Esophagus (tissue), 2 donors: ENCODE measurements at regions not wholly inside any gene's neighbourhood (a gene's known extent, or its start where the extent isn't known, plus 50 kb on each side); places are given as distances from the start of the nearest gene placed in this dataset.
"Not testable (repeated sequence)": the region's sequence is repeated elsewhere in the genome, so short reads cannot be mapped to it uniquely, and the experiment has no call there.

ENCODE experiments used
- H3K27ac ChIP-seq, 2 donors: one replicate each; pipeline ENCODE4 v1.5.1; 2013; ENCODE audit warnings: low read depth in 2 of 2, mild to moderate bottlenecking in 2 of 2, inconsistent platforms in 1 of 2, low read length in 1 of 2, moderate library complexity in 1 of 2
- H3K27me3 ChIP-seq, 2 donors: one replicate each; pipeline ENCODE4 v1.6.1; 2013; ENCODE audit warnings: low read length in 2 of 2, control low read depth in 1 of 2, mild to moderate bottlenecking in 1 of 2; ENCODE audit not compliant: insufficient read depth in 2 of 2, control insufficient read depth in 1 of 2
- H3K36me3 ChIP-seq, 2 donors: one replicate each; pipeline ENCODE4 v1.6.1; 2013; ENCODE audit warnings: low read length in 1 of 2; ENCODE audit not compliant: control insufficient read depth in 2 of 2, insufficient read depth in 2 of 2
- H3K4me1 ChIP-seq, 2 donors: one replicate each; pipeline ENCODE4 v1.6.1; 2013; ENCODE audit warnings: low read length in 1 of 2; ENCODE audit not compliant: control insufficient read depth in 2 of 2, insufficient read depth in 2 of 2
- H3K4me3 ChIP-seq, 2 donors: one replicate each; pipeline ENCODE4 v1.5.1; 2013; ENCODE audit warnings: low read length in 2 of 2, mild to moderate bottlenecking in 2 of 2, low read depth in 1 of 2, moderate library complexity in 1 of 2
- H3K9me3 ChIP-seq, 2 donors: one replicate each; pipeline ENCODE4 v1.6.1; 2013; ENCODE audit warnings: mild to moderate bottlenecking in 2 of 2, low read depth in 1 of 2, low read length in 1 of 2, moderate library complexity in 1 of 2; ENCODE audit not compliant: control insufficient read depth in 2 of 2, insufficient read depth in 1 of 2
- WGBS, 2 donors: extraction: QIAGEN DNeasy Blood & Tissue Kit; methylation state at CpG; one replicate each; pipeline ENCODE4 v1.1.7; 2013; 5-methylcytosine and 5-hydroxymethylcytosine counted together
- donor health status: healthy with polysubstance abuse.
- donor health status: Bipolar disorder and iron deficiency.

DNA sequence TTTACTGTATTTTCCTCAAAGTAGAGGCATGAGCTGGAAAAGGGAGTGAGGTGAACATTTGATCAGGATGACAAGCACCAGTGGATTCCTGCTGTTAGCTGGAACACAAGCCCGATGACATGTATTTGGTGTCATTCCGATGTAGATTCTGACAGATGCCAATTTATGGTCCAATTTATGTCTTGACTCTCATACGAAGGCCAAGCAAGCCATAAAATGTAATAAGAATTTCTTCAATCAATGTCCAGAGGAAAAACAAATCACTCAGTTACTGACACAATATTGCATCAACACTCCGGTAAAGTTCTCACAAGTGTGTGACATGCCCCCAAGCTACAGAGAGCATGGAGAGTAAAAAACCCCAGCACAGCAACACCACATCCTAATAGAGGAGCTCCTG lies 138.3 kb upstream of the ZNF521 start:
- H3K9me3 ChIP-seq = no peaks in the 10 kb centered on the region
- H3K27ac ChIP-seq = no peak overlapping the region
- no peak overlapping the region for H3K4me3 ChIP-seq
- no peaks in the 10 kb centered on the region for H3K36me3 ChIP-seq
- no peaks in the 10 kb centered on the region for H3K27me3 ChIP-seq
- H3K4me1 ChIP-seq = no peaks in the 10 kb centered on the region
- WGBS, 2 donors = 80% methylated on average over 4 of the region's 4 CpGs

DNA sequence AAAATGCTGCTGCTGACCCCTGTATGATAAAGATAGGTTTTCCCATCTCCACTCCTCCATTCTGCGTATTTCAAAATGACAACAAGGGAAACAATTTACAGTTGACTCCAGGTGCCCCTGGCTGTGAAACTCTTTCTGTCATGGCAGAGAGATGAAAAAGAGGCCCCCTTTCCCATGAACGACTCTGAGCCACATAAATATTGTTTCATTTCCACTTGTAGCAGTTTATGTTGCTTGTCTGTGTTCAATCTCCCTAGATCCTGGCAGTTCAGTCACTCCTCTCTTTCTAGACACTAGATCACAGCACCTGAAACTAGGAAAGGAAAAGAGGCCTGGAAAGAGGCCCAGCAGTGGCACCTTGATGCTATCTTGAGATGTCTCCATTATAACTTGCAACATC lies 121.0 kb upstream of the ZNF521 start:
- no peaks in the 10 kb centered on the region for H3K9me3 ChIP-seq
- H3K4me1 ChIP-seq = no peaks in the 10 kb centered on the region
- no peak overlapping the region for H3K27ac ChIP-seq
- H3K4me3 ChIP-seq = no peak overlapping the region
- 69 to 71% methylated on average over 2 of the region's 2 CpGs for WGBS, 2 donors
- no peaks in the 10 kb centered on the region for H3K27me3 ChIP-seq
- no peaks in the 10 kb centered on the region for H3K36me3 ChIP-seq

DNA sequence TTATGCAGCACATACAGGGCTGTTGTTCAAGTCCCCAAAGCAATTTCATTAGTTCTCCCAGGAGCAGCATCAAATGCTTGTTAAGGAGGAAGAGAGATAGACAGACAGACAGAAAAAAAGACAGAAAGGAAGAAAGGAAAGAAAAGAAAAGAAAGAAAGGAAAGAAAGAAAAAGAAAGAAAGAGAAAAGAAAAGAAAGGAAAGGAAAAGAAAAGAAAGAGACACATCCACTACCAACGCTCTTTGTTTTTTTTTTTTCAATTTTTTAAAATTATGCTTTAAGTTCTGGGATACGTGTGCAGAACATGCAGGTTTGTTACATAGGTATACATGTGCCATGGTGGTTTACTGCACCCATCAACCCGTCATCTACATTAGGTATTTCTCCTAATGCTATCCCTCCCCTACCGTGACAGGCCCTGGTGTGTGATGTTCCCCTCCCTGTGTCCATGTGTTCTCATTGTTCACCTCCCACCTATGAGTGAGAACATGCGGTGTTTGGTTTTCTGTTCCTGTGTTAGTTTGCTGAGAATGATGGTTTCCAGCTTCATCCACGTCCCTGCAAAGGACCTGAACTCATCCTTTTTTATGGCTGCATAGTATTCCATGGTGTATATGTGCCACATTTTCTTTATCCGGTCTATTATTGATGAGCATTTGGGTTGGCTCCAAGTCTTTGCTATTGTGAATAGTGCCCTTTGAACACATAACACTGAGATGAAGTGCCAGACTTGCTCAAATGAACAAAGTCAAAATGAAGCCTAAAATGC lies 119.0 kb upstream of the ZNF521 start:
- WGBS, 2 donors = 89 to 94% methylated on average over 7 of the region's 7 CpGs
- not testable (repeated sequence) for H3K4me3 ChIP-seq, H3K4me1 ChIP-seq, H3K36me3 ChIP-seq, H3K27me3 ChIP-seq, H3K9me3 ChIP-seq, H3K27ac ChIP-seq

DNA sequence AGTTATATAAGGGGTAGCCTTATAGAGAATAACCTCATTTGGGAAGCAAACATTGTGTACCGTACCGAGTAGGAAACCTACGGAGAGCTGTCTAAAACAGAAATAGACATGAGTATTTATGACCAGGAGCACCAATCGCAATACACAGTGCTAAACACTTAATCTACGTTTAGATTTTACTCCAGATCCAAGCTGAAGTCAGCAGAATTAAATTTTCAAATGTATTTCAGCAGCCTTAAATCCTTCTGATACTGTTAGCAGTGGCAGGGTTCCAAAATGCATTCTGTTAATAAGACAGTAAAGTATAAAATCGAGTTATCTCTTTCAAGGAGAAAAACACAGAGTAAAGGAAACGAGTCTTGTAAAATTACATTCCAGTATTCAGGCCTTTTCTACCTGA lies 118.1 kb upstream of the ZNF521 start:
- Histone ChIP-seq H3K36me3 (no peaks in the 10 kb centered on the region), H3K27ac (no peak overlapping the region), H3K9me3 (no peaks in the 10 kb centered on the region), H3K4me1 (peaks cover 2 to 3% of the 10 kb centered on the region in 2 donors), H3K4me3 (no peak overlapping the region), H3K27me3 (no peaks in the 10 kb centered on the region)
- 55 to 56% methylated on average over 7 of the region's 7 CpGs for WGBS, 2 donors

DNA sequence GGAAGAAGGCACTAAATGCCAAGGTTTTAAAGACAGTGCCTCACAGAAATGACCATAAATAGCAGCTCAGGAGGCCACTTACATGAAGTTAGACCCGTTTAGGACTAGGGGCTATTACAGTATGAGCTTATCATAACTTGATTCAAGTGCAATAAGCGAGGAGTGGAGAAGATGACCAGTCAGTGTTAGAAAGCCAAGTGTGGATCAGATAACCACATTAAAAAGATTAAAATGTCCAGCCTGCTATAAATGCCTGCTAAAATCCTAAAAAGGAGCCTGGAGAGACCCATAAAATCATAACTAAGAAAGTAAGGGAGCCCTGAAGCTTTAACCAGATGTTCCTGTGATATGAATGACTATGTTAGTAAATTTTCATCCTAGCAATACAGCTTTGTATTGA lies 117.5 kb upstream of the ZNF521 start:
- Histone ChIP-seq H3K4me3 (no peak overlapping the region), H3K27me3 (no peaks in the 10 kb centered on the region), H3K4me1 (peaks cover 2 to 3% of the 10 kb centered on the region in 2 donors), H3K27ac (no peak overlapping the region), H3K36me3 (no peaks in the 10 kb centered on the region), H3K9me3 (no peaks in the 10 kb centered on the region)
- WGBS, 2 donors = 71 to 83% methylated on average over 2 of the region's 2 CpGs

DNA sequence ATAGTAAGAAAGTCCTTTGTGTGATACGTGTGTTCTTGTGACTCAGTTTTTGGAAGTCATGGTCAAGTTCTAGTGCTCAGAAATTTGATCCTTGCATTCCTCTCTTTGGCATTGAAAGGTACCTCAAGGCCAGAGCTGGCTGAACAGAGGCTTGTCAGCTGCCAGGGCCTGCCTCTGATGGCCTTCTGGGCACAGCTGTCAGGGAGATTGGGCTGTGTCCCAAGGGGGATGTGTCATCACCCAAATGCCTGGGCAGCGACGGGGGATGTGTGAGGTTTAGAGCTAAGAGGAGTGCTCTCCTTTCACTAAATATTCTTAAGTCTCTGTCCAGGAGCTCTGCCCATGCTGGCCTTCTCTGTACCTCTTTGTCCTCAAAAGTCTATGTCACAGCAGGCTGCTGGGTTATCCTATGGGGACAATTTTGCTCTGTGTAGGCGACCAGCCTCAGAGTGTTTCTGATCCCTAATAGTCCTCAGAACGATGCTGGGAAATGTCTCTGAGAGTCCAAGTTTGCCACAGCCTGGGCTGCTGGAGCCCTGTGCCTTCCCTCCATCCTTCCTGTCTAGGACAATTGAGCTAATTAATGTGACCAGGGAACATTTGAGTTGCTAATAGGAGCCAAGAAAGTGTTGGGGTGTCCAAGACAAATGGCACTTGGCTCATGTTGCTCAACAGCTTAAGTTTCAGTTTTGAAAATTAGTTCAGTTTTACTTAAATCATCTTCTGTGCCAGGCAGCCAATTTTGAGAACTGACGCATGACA lies 115.4 kb upstream of the ZNF521 start:
- Histone ChIP-seq H3K36me3 (no peaks in the 10 kb centered on the region), H3K4me1 (peaks cover 2 to 3% of the 10 kb centered on the region in 2 donors), H3K27me3 (no peaks in the 10 kb centered on the region), H3K27ac (no peak overlapping the region), H3K4me3 (no peak overlapping the region), H3K9me3 (no peaks in the 10 kb centered on the region)
- WGBS, 2 donors = 33 to 45% methylated on average over 6 of the region's 6 CpGs

DNA sequence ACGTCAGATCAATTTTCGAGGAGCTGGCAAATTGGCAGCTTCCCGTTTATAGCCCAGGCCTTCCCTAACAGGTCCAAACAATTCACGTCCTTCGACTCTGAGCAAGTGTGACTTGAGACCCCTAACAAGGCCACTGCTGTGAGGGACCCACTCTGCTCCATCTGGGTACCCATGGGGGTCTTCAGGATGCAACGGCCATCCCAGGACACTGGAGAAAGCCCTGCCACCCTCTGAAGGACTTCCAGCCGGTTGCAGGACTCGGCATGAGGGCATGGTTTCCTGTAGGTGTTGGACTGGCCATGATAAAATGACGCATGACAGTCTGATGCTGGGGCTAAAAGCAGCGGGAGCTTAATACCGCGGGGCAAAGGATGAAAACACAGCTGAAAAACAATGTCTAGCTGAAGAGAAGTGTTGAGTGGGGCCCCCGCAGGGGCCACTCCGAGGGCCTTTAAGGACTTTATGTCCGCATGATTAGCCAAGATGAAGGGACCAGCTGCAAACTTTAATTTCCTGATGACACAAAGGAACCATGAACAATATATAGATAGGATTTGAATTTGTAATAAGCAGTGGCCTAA lies 113.3 kb upstream of the ZNF521 start:
- H3K36me3 ChIP-seq = no peaks in the 10 kb centered on the region
- WGBS, 2 donors = 86 to 93% methylated on average over 15 of the region's 15 CpGs
- H3K4me1 ChIP-seq = peaks cover 2 to 3% of the 10 kb centered on the region in 2 donors
- H3K27ac ChIP-seq = no peak overlapping the region
- H3K27me3 ChIP-seq = no peaks in the 10 kb centered on the region
- H3K9me3 ChIP-seq = no peaks in the 10 kb centered on the region
- H3K4me3 ChIP-seq = no peak overlapping the region

DNA sequence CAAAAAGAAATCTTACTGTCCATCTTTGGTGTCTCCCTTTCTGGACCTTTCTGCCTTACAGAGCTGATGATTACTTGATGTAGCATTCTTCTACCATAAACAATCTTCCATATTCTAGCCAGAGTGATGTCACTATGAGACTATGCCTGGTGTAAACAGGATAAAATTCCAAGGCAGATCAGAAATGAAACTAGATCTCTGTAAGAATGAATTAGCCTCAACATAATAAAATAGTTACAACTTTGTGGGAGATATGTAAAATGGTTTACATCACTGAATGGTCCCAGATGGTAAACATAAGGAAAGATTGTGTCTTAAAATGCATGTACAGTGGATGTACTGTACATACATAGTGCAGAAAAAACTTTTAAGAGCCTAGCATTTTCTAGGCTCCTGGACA lies 112.3 kb upstream of the ZNF521 start:
- Histone ChIP-seq H3K27ac (no peak overlapping the region), H3K9me3 (no peaks in the 10 kb centered on the region), H3K4me1 (peaks cover 2 to 3% of the 10 kb centered on the region in 2 donors), H3K36me3 (no peaks in the 10 kb centered on the region), H3K4me3 (no peak overlapping the region), H3K27me3 (no peaks in the 10 kb centered on the region)

DNA sequence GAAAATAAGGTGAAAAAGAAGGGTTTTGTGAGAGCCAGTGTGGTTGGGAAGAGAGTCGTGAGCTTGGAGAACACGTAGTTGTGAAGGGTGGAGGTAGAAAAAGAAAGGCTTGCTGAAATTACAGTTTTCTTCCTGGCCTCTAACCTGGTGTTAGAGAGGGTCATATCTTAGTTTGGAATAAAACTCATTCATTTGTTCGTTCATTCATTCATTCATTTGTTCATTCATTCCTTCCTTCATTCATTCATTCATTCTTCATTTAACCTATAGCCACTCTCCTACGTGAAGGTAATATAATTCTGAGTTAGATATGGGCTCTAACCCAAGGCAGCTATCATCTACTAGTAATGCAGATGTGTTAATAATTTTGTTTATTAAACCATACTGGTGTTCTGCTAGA lies 111.8 kb upstream of the ZNF521 start:
- H3K9me3 ChIP-seq = no peaks in the 10 kb centered on the region
- no peaks in the 10 kb centered on the region for H3K36me3 ChIP-seq
- no peak overlapping the region for H3K4me3 ChIP-seq
- no peaks in the 10 kb centered on the region for H3K27me3 ChIP-seq
- no peak overlapping the region for H3K27ac ChIP-seq
- peaks cover 2 to 3% of the 10 kb centered on the region in 2 donors for H3K4me1 ChIP-seq
- 67 to 70% methylated on average over 4 of the region's 4 CpGs for WGBS, 2 donors
